Left cardiac atrium (tissue), 4 donors: ENCODE measurements at regions not wholly inside any gene's neighbourhood (a gene's known extent, or its start where the extent isn't known, plus 50 kb on each side); places are given as distances from the start of the nearest gene placed in this dataset.
A peak's percentile ranks its signal among the peaks of the same experiment; 100 is the strongest.

Experiments used
- ATAC-seq, 2 donors: fragments of 200-7000 bp; cut with Tn5 transposase; one replicate each; pipeline ENCODE4 v1.9.1; 2020; ENCODE audit warnings: mild to moderate bottlenecking in 2 of 2, moderate library complexity in 2 of 2
- DNase-seq: peaks from one replicate; pipeline ENCODE4 v3.0.0-alpha.2; 2020
- intact Hi-C, 2 donors: fragments of 100-400 bp; cut with DNase I; formaldehyde crosslinking; loops; one replicate each; pipeline versions ENCODE4 v1.14.1 to v1.15.1; 2022 to 2023
- donor health status: DM: no; HTN: yes; CAD: no.
- donor health status: DM: no; HTN: yes; CAD: no; lungs with severe emphysema.
- donor health status: DM: yes; HTN: yes; CAD: no.
- donor health status: Dilated cardiomyopathy.

- intact Hi-C loops, result loop anchor here (1.0 to 10.0 kb wide), 4 partner anchors 430 to 732 kb away; no protein-coding TSS in a partner anchor
- ATAC-seq (peak; percentile 90), DNase-seq (peak; percentile 74)
Measured at GRCh38 chr6:168884646-168885086, 369.0 kb downstream of the THBS2 start.

GRCh38 chr6:168884050-168884645 is 369.5 kb downstream of the THBS2 start:
- intact Hi-C loops, result loop anchor here (1.0 to 10.0 kb wide), 4 partner anchors 429 to 732 kb away; no protein-coding TSS in a partner anchor
- ATAC-seq, result peak; percentile 9 to 43
- no peak for DNase-seq

- intact Hi-C loops, result loop anchor here (1.0 to 10.0 kb wide), 4 partner anchors 429 to 731 kb away; no protein-coding TSS in a partner anchor
- DNase-seq, result no peak
- no peak for ATAC-seq
Measured at GRCh38 chr6:168883410-168884049, 370.1 kb downstream of the THBS2 start.

GRCh38 chr6:168880271-168880670 is 373.4 kb downstream of the THBS2 start:
- ATAC-seq, result no peak
- no peak for DNase-seq
- intact Hi-C loops, result loop anchor here (5.0 to 10.0 kb wide), 3 partner anchors 425 to 728 kb away; no protein-coding TSS in a partner anchor

GRCh38 chr6:168877821-168878282 is 375.8 kb downstream of the THBS2 start:
- ATAC-seq (peak; percentile 38 to 60), DNase-seq (no peak)
- intact Hi-C loops, result no loop called here

- intact Hi-C loops, result no loop called here
Measured at GRCh38 chr6:168876956-168877355, 376.7 kb downstream of the THBS2 start.

GRCh38 chr6:168875811-168876576 is 377.7 kb downstream of the THBS2 start:
- no peak for DNase-seq
- intact Hi-C loops, result no loop called here
- ATAC-seq, result no peak

More at GRCh38 chr6:168876956-168877355, 376.7 kb downstream of the THBS2 start:
- ATAC-seq (no peak), DNase-seq (no peak)

- DNase-seq (no peak), ATAC-seq (no peak)
- intact Hi-C loops, result no loop called here
Measured at GRCh38 chr6:168874637-168875036, 379.0 kb downstream of the THBS2 start.

GRCh38 chr6:168873278-168874190 is 380.1 kb downstream of the THBS2 start:
- ATAC-seq (no peak), DNase-seq (no peak)
- intact Hi-C loops, result no loop called here

- intact Hi-C loops, result no loop called here
- ATAC-seq (peak in 1 of 2 donors; percentile 19), DNase-seq (no peak)
Measured at GRCh38 chr6:168871642-168872315, 381.9 kb downstream of the THBS2 start.

- ATAC-seq (no peak), DNase-seq (no peak)
- intact Hi-C loops, result no loop called here
Measured at GRCh38 chr6:168870982-168871381, 382.7 kb downstream of the THBS2 start.

- intact Hi-C loops, result no loop called here
- ATAC-seq (no peak), DNase-seq (no peak)
Measured at GRCh38 chr6:168867247-168868102, 386.2 kb downstream of the THBS2 start.

- ATAC-seq, result peak in 1 of 2 donors; percentile 19
- intact Hi-C loops, result no loop called here
Measured at GRCh38 chr6:168866534-168866933, 387.1 kb downstream of the THBS2 start.

GRCh38 chr6:168865522-168865921 is 388.1 kb downstream of the THBS2 start:
- no peak for DNase-seq
- intact Hi-C loops, result no loop called here
- no peak for ATAC-seq

More at GRCh38 chr6:168866534-168866933, 387.1 kb downstream of the THBS2 start:
- DNase-seq, result no peak

GRCh38 chr6:168864541-168865460 is 388.8 kb downstream of the THBS2 start:
- intact Hi-C loops, result no loop called here
- ATAC-seq (no peak), DNase-seq (no peak)

- intact Hi-C loops, result no loop called here
- DNase-seq, result no peak
- ATAC-seq, result no peak
Measured at GRCh38 chr6:168863467-168863866, 390.2 kb downstream of the THBS2 start.
